Mammary epithelial cell (primary cell): ENCODE measurements at regions not wholly inside any gene's neighbourhood (a gene's known extent, or its start where the extent isn't known, plus 50 kb on each side); places are given as distances from the start of the nearest gene placed in this dataset.

Source experiments
- EZH2 ChIP-seq: IDR thresholded peaks from 2 replicates; pipeline ENCODE4 v1.6.1; 2012; ENCODE audit warnings: low read length, inconsistent platforms, borderline replicate concordance
- TF ChIP-seq, protein P1 (sequence below), 2 donors: IDR thresholded peaks in 1 of 2; conservative IDR thresholded peaks in 1 of 2; 2 replicates each; pipeline ENCODE4 v1.5.1; 2011 to 2012; ENCODE audit warnings: inconsistent platforms in 2 of 2, low read length in 2 of 2, mild to moderate bottlenecking in 2 of 2, control low read depth in 1 of 2, low read depth in 1 of 2; ENCODE audit not compliant: insufficient read depth in 1 of 2; ENCODE audit errors: extremely low read depth in 1 of 2

DNA sequence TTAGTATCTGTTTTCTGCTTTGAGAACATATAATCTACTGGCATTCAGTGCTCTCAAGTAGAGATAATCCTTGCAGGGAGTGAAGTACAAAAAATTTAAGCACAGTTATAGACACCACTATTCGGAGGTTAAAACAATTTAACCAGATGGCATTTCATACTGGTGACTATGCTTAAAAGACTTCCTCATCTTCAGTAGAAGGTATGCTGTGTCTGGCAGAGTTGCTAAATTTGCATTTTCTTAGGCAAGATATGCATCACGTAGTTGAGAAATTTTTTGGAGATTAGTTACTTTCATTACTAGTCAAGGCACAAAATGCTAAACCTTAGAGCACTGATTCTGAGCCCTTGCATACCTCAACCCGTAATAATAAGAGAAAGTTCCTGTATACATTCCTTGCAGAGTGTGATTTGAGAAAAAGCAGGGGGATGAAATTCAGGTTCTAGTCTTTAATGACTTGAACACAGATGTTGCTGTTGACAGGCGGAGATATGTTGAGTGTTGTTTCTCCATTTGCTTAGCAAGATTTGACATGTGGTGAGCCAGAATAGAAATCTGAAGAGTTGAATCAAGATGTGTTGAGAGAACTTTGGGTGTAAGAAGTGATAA, 70.8 kb upstream of the STARD4 start:
- TF ChIP-seq, protein P1, sequence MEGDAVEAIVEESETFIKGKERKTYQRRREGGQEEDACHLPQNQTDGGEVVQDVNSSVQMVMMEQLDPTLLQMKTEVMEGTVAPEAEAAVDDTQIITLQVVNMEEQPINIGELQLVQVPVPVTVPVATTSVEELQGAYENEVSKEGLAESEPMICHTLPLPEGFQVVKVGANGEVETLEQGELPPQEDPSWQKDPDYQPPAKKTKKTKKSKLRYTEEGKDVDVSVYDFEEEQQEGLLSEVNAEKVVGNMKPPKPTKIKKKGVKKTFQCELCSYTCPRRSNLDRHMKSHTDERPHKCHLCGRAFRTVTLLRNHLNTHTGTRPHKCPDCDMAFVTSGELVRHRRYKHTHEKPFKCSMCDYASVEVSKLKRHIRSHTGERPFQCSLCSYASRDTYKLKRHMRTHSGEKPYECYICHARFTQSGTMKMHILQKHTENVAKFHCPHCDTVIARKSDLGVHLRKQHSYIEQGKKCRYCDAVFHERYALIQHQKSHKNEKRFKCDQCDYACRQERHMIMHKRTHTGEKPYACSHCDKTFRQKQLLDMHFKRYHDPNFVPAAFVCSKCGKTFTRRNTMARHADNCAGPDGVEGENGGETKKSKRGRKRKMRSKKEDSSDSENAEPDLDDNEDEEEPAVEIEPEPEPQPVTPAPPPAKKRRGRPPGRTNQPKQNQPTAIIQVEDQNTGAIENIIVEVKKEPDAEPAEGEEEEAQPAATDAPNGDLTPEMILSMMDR (conservative IDR thresholded peaks at IDR 0.05 in 1 of 2, IDR thresholded peaks at IDR 0.05 in 1 of 2; ENCODE audit: extremely low read depth in 1 of 2, insufficient read depth in 1 of 2, low read depth in 1 of 2, low read length in 2 of 2), result no peak
- no peak for TF ChIP-seq EZH2
